ENCODE measurements at regions not wholly inside any gene's neighbourhood (a gene's known extent, or its start where the extent isn't known, plus 50 kb on each side); places are given as distances from the start of the nearest gene placed in this dataset.
A peak's percentile ranks its signal among the peaks of the same experiment; 100 is the strongest.

DNA sequence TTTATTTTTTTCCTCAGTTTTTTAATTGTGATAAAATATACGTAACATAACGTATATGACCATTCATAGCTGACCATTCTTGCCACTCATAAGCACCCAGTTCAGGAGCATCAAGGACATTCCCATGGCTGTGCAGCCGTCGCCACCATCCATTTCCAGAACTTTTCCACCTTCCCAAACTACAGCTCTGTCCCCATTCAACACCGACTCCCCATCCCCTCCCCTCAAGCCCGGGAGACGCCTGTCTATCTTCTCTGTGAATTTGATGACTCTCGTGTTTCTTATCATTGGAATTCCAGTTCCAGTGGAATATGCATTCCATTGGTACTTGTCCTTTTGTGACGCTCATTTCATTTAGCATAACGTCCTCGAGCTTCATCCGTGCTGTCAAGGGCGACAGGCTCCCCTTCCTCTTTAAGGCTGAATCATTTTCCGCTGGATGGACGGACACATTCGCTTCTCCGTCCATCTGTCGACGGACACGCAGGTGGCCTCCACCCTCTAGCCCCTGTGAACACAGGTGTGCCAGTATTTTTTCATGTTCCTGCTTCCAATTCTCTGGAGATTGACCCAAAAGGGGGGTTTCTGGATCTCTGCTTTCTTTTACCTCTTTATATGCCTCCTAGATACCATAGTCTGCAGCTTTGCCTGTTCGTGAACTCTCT, 88.1 kb downstream of the YTHDF1 start:
- no peaks in the 10 kb centered on the region for H3K36me3 ChIP-seq (ENCODE audit: insufficient read depth, insufficient read length, low read length)
- H3K27me3 ChIP-seq (ENCODE audit: insufficient read depth, insufficient read length): peaks cover 3% of the 10 kb centered on the region
- no peaks in the 10 kb centered on the region for H3K4me1 ChIP-seq (ENCODE audit: insufficient read depth, insufficient read length)

GRCh38 chr20:63126876-63127699, 88.8 kb downstream of the YTHDF1 start:
- Histone ChIP-seq H3K9ac (ENCODE audit: insufficient read length, low read depth) (no peak overlapping the region), H3K9me3 (ENCODE audit: insufficient read depth, low read length) (peaks cover 14% of the 10 kb centered on the region; the same call in 1 of the 2 replicates), H3K27me3 (ENCODE audit: insufficient read depth, insufficient read length) (peaks cover 3% of the 10 kb centered on the region), H3K36me3 (ENCODE audit: insufficient read depth, insufficient read length, low read length) (no peaks in the 10 kb centered on the region), H3K4me3 (ENCODE audit: insufficient read length, low read depth) (no peak overlapping the region), H3K4me1 (ENCODE audit: insufficient read depth, insufficient read length) (peaks cover 2% of the 10 kb centered on the region)
- TF ChIP-seq YY1 (IDR thresholded peaks at IDR 0.05; ENCODE audit: insufficient read depth, insufficient read length): no peak
- TF ChIP-seq ZNF274 (IDR thresholded peaks at IDR 0.05; ENCODE audit: low read depth, low read length): no peak
- TF ChIP-seq SUZ12 (IDR thresholded peaks at IDR 0.05; ENCODE audit: extremely low read depth, insufficient read depth, insufficient read length): no peak
- DNase-seq (ENCODE audit: low read depth, low spot score): no peak

More for the DNA sequence above, 88.1 kb downstream of the YTHDF1 start:
- TF ChIP-seq YY1 (IDR thresholded peaks at IDR 0.05; ENCODE audit: insufficient read depth, insufficient read length): no peak
- no peak for TF ChIP-seq ZNF274 (IDR thresholded peaks at IDR 0.05; ENCODE audit: low read depth, low read length)
- TF ChIP-seq SUZ12 (IDR thresholded peaks at IDR 0.05; ENCODE audit: extremely low read depth, insufficient read depth, insufficient read length): no peak
- no peak overlapping the region for H3K9ac ChIP-seq (ENCODE audit: insufficient read length, low read depth)
- peaks cover 7% of the 10 kb centered on the region; the same call in 1 of the 2 replicates for H3K9me3 ChIP-seq (ENCODE audit: insufficient read depth, low read length)
- H3K4me3 ChIP-seq (ENCODE audit: insufficient read length, low read depth): no peak overlapping the region
- DNase-seq (ENCODE audit: low read depth, low spot score): no peak

DNA sequence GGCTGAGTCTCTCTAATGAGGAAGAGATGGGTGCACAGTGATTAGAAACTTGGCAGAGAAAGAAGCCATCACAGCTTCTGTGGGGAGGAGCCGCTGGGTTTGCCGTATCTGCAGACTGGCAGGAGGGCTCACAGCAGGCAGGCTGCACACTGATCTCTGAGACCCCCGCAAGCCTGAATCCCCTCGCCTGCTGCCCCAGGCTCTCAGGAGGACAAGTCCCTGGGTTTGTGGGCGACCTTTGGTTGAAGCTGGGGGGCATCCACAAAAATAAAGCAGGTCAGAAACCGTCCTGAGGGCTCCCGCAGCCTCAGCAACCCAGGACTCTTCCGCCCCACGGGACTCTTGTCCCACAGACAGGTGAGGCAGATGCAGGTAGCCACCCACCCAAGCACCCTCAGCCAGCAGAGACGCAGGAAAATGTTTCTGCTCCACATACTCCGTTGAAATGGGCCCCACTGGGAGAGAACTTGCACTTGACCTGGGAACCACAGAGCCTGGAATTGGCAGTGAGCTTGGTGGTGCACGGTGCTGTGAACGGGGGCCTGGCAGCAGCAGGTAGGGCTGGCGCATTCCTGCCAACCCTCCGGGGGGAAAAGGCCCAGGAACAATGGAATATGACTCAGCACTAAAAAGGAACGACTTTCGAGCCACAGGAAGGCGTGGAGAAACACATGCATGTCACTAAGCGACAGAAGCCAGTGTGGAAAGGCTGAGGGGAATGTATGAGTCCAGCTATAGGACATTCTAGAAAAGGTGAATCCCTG, 89.9 kb downstream of the YTHDF1 start:
- peak overlapping the region; percentile 32 for H3K9ac ChIP-seq (ENCODE audit: insufficient read length, low read depth)
- peaks cover 4% of the 10 kb centered on the region for H3K4me1 ChIP-seq (ENCODE audit: insufficient read depth, insufficient read length)
- peaks cover 3% of the 10 kb centered on the region for H3K27me3 ChIP-seq (ENCODE audit: insufficient read depth, insufficient read length)
- peaks cover 14% of the 10 kb centered on the region; the same call in 1 of the 2 replicates for H3K9me3 ChIP-seq (ENCODE audit: insufficient read depth, low read length)
- H3K4me3 ChIP-seq (ENCODE audit: insufficient read length, low read depth): no peak overlapping the region
- no peak for TF ChIP-seq ZNF274 (IDR thresholded peaks at IDR 0.05; ENCODE audit: low read depth, low read length)
- no peak for DNase-seq (ENCODE audit: low read depth, low spot score)
- no peaks in the 10 kb centered on the region for H3K36me3 ChIP-seq (ENCODE audit: insufficient read depth, insufficient read length, low read length)

DNA sequence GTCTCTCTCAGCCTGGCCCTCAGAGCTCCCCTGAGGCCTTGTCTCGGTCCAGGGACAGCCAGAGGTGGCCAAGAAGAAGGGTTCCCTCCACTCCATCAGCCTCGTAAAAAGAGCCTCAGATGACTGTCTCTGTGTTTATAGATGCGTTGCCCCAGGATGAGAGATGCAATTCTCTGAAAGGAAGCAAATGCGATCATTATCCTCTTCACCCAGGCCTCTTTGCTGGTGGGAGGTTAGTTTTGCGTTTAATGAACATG, 90.4 kb downstream of the YTHDF1 start:
- TF ChIP-seq ZNF274 (IDR thresholded peaks at IDR 0.05; ENCODE audit: low read depth, low read length) (no peak), YY1 (IDR thresholded peaks at IDR 0.05; ENCODE audit: insufficient read depth, insufficient read length) (no peak), SUZ12 (IDR thresholded peaks at IDR 0.05; ENCODE audit: extremely low read depth, insufficient read depth, insufficient read length) (no peak)
- Histone ChIP-seq H3K27me3 (ENCODE audit: insufficient read depth, insufficient read length) (peaks cover 3% of the 10 kb centered on the region), H3K36me3 (ENCODE audit: insufficient read depth, insufficient read length, low read length) (no peaks in the 10 kb centered on the region), H3K9ac (ENCODE audit: insufficient read length, low read depth) (peak overlapping the region; percentile 32), H3K9me3 (ENCODE audit: insufficient read depth, low read length) (peaks cover 14% of the 10 kb centered on the region; the same call in 1 of the 2 replicates), H3K4me3 (ENCODE audit: insufficient read length, low read depth) (no peak overlapping the region), H3K4me1 (ENCODE audit: insufficient read depth, insufficient read length) (peaks cover 4% of the 10 kb centered on the region)
- no peak for DNase-seq (ENCODE audit: low read depth, low spot score)

DNA sequence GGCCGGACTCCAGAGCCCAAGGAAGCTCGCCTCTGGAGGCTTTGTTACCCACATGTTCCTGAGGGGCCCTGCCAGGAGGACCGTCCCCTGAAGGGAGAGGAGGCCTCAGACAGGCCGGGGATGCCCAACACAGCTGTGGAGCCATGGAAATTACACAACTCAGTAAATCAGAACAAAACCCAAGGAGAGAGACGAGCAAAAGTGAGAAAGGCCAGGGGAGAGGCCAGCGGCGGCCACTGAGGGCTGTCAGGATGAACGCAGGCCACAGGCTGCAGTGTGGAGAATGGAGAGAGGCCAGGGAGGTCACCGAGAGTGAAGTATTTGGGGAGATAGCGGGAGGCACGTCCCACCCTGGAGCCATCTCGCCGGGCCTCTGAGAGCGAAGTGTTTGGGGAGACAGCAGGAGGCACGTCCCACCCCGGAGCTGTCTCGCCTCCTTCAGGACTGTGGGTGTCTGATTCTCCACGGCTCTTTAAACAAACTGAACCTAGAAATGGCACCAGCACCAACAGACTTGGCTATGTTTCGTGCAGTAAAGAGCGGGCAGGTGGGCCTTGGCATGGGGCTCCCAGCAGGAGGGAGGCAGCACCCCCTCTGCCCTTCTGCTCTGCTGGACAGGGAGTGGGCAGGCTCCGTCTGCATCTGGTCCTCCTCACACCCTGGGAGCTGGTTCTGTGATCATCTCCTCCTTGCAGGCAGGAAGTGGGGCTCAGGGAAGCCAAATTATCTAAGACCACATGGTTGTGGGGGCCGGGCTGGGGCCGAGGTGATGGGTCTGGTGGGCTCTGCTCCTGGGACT, 91.0 kb downstream of the YTHDF1 start:
- no peak for DNase-seq (ENCODE audit: low read depth, low spot score)
- peak overlapping the region; percentile 32 for H3K9ac ChIP-seq (ENCODE audit: insufficient read length, low read depth)
- peaks cover 3% of the 10 kb centered on the region for H3K27me3 ChIP-seq (ENCODE audit: insufficient read depth, insufficient read length)
- peaks cover 4% of the 10 kb centered on the region for H3K4me1 ChIP-seq (ENCODE audit: insufficient read depth, insufficient read length)
- H3K4me3 ChIP-seq (ENCODE audit: insufficient read length, low read depth): no peak overlapping the region
- H3K36me3 ChIP-seq (ENCODE audit: insufficient read depth, insufficient read length, low read length): no peaks in the 10 kb centered on the region
- H3K9me3 ChIP-seq (ENCODE audit: insufficient read depth, low read length): peaks cover 14% of the 10 kb centered on the region; the same call in 1 of the 2 replicates
- no peak for TF ChIP-seq SUZ12 (IDR thresholded peaks at IDR 0.05; ENCODE audit: extremely low read depth, insufficient read depth, insufficient read length)
- no peak for TF ChIP-seq ZNF274 (IDR thresholded peaks at IDR 0.05; ENCODE audit: low read depth, low read length)
- no peak for TF ChIP-seq YY1 (IDR thresholded peaks at IDR 0.05; ENCODE audit: insufficient read depth, insufficient read length)

GRCh38 chr20:63124092-63124781, 91.7 kb downstream of the YTHDF1 start:
- Histone ChIP-seq H3K27me3 (ENCODE audit: insufficient read depth, insufficient read length) (peaks cover 3% of the 10 kb centered on the region), H3K4me1 (ENCODE audit: insufficient read depth, insufficient read length) (peaks cover 4% of the 10 kb centered on the region), H3K9ac (ENCODE audit: insufficient read length, low read depth) (no peak overlapping the region), H3K4me3 (ENCODE audit: insufficient read length, low read depth) (no peak overlapping the region), H3K9me3 (ENCODE audit: insufficient read depth, low read length) (peaks cover 14% of the 10 kb centered on the region; the same call in 1 of the 2 replicates), H3K36me3 (ENCODE audit: insufficient read depth, insufficient read length, low read length) (no peaks in the 10 kb centered on the region)
- TF ChIP-seq YY1 (IDR thresholded peaks at IDR 0.05; ENCODE audit: insufficient read depth, insufficient read length) (no peak), SUZ12 (IDR thresholded peaks at IDR 0.05; ENCODE audit: extremely low read depth, insufficient read depth, insufficient read length) (no peak), ZNF274 (IDR thresholded peaks at IDR 0.05; ENCODE audit: low read depth, low read length) (no peak)
- DNase-seq (ENCODE audit: low read depth, low spot score): no peak

All from NT2/D1 (cell line).